ENCODE measurements at regions not wholly inside any gene's neighbourhood (a gene's known extent, or its start where the extent isn't known, plus 50 kb on each side); places are given as distances from the start of the nearest gene placed in this dataset.

DNA sequence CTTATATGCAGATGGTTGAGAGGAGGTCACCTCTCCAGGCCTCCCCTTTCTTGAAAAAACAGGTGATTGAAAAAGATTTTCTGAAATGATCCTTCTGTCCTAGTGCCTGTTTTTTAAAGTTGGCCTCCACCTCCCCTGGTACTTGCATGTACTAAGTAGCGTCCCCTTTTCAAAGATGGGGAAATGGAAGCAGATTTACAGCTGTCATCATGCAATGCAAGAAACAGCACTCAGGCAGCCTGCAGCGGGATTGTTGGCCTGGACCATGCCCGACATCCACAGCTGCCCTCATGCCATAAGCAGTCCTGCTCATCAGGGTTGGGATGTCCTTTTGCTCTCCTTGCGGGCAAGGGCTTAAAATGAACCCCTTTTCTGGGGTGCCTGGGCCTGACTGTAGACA lies 127.2 kb upstream of the MGMT start:
- H3K9ac ChIP-seq (ENCODE audit: insufficient read depth, low read depth, low read length) = no peak overlapping the region
- no peak overlapping the region for H2AFZ ChIP-seq (ENCODE audit: low read length)
- no peaks in the 10 kb centered on the region for H4K20me1 ChIP-seq (ENCODE audit: insufficient read depth, low read length)
- H3K9me3 ChIP-seq (ENCODE audit: low read length) = no peaks in the 10 kb centered on the region
- intact Hi-C loops (cut with micrococcal nuclease; ENCODE audit: unreplicated experiment) (no loop called here), in situ Hi-C loops (cut with HindIII; ENCODE audit: extremely low pct_ligation_motif_present, low pct_unique_long_range_greater_than_20kb) (no loop called here)
- H3K36me3 ChIP-seq (replicated peaks in 1 of 2; ENCODE audit: control insufficient read depth in 1 of 2, insufficient read depth in 2 of 2, low read length in 2 of 2) = no peaks in the 10 kb centered on the region
- no peak for DNase-seq (ENCODE audit: low spot score)
- peaks cover 0 to 35% of the 10 kb centered on the region in 2 experiments; a peak in 4 of 5 replicates for H3K27me3 ChIP-seq (ENCODE audit: control insufficient read depth in 1 of 2, insufficient read depth in 2 of 2, low read length in 2 of 2)
- H3K27ac ChIP-seq (ENCODE audit: extremely low read length, insufficient read depth, low read length) = no peak overlapping the region
- ChIA-PET POLR2A (no interaction called here), CTCF (ENCODE audit: low intra/inter-chr PET ratio, low total read pairs) (no interaction called here)
- no peak for FAIRE-seq
- TF ChIP-seq, protein P1, sequence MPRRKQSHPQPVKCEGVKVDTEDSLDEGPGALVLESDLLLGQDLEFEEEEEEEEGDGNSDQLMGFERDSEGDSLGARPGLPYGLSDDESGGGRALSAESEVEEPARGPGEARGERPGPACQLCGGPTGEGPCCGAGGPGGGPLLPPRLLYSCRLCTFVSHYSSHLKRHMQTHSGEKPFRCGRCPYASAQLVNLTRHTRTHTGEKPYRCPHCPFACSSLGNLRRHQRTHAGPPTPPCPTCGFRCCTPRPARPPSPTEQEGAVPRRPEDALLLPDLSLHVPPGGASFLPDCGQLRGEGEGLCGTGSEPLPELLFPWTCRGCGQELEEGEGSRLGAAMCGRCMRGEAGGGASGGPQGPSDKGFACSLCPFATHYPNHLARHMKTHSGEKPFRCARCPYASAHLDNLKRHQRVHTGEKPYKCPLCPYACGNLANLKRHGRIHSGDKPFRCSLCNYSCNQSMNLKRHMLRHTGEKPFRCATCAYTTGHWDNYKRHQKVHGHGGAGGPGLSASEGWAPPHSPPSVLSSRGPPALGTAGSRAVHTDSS (CRISPR knock-in tag; conservative IDR thresholded peaks at IDR 0.05) = no peak
- no peak for TF ChIP-seq FOXJ3 (CRISPR knock-in tag; IDR thresholded peaks at IDR 0.05; ENCODE audit: borderline replicate concordance)
- no peak for TF ChIP-seq DNMT3B (CRISPR knock-in tag; conservative IDR thresholded peaks at IDR 0.05)
- TF ChIP-seq HOXA7 (CRISPR knock-in tag; IDR thresholded peaks at IDR 0.05) = no peak
- TF ChIP-seq GATAD1 (CRISPR knock-in tag; IDR thresholded peaks at IDR 0.05) = no peak
- no peak for TF ChIP-seq REPIN1 (CRISPR knock-in tag; IDR thresholded peaks at IDR 0.05; ENCODE audit: borderline replicate concordance, low read depth)
- TF ChIP-seq SMAD9 (CRISPR knock-in tag; IDR thresholded peaks at IDR 0.05) = no peak
- TF ChIP-seq, protein P2, sequence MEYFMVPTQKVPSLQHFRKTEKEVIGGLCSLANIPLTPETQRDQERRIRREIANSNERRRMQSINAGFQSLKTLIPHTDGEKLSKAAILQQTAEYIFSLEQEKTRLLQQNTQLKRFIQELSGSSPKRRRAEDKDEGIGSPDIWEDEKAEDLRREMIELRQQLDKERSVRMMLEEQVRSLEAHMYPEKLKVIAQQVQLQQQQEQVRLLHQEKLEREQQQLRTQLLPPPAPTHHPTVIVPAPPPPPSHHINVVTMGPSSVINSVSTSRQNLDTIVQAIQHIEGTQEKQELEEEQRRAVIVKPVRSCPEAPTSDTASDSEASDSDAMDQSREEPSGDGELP (IDR thresholded peaks at IDR 0.05; ENCODE audit: borderline replicate concordance, low read depth) = no peak
- TF ChIP-seq NFYC (CRISPR knock-in tag; IDR thresholded peaks at IDR 0.05) = no peak
- TF ChIP-seq NR2F6 (IDR thresholded peaks at IDR 0.05) = no peak
- TF ChIP-seq NR2F6 (CRISPR knock-in tag; IDR thresholded peaks at IDR 0.05) = no peak
- TF ChIP-seq MXD4 (CRISPR knock-in tag; IDR thresholded peaks at IDR 0.05) = no peak
- TF ChIP-seq ZNF564 (CRISPR knock-in tag; IDR thresholded peaks at IDR 0.05) = no peak
- no peak for TF ChIP-seq ZNF83 (CRISPR knock-in tag; IDR thresholded peaks at IDR 0.05; ENCODE audit: borderline replicate concordance)
- no peak for TF ChIP-seq ZNF343 (CRISPR knock-in tag; IDR thresholded peaks at IDR 0.05)
- TF ChIP-seq SRSF1 (optimal IDR thresholded peaks at IDR 0.05; ENCODE audit: low read depth, low read length) = no peak
- TF ChIP-seq BCL6 (CRISPR knock-in tag; IDR thresholded peaks at IDR 0.05) = no peak
- TF ChIP-seq ATF7-NPFF (CRISPR knock-in tag; IDR thresholded peaks at IDR 0.05; ENCODE audit: low read depth) = no peak
- no peak for ATAC-seq
- WGBS (ENCODE audit: low lambda C conversion rate) = 7% methylated on average over 2 of the region's 4 CpGs
- no peak overlapping the region for H3K4me2 ChIP-seq (ENCODE audit: low read depth, low read length)
- H3K4me1 ChIP-seq (ENCODE audit: insufficient read depth, low read length) = no peaks in the 10 kb centered on the region
- H3K79me2 ChIP-seq (ENCODE audit: insufficient read depth, low read length) = no peaks in the 10 kb centered on the region
- H3K4me3 ChIP-seq (replicated peaks in 1 of 3; ENCODE audit: insufficient read depth in 1 of 3, low read depth in 2 of 3, low read length in 3 of 3) = no peak overlapping the region
- no TSS peak for BruUV-seq (replicated peaks)

Measured in HepG2 (cell line).